PFSK-1 (cell line): ENCODE measurements at regions not wholly inside any gene's neighbourhood (a gene's known extent, or its start where the extent isn't known, plus 50 kb on each side); places are given as distances from the start of the nearest gene placed in this dataset.

Source experiments
- POLR2AphosphoS5 ChIP-seq: IDR thresholded peaks from 2 replicates; pipeline ENCODE4 v1.6.1; 2012; ENCODE audit warnings: low read depth, mild to moderate bottlenecking, control low read depth, low read length, moderate library complexity
- TAF1 ChIP-seq: IDR thresholded peaks from 2 replicates; pipeline ENCODE4 v1.6.1; 2012; ENCODE audit warnings: low read length, control low read depth, borderline replicate concordance; ENCODE audit not compliant: insufficient read depth

GRCh38 chr10:121250995-121251764, 347.1 kb downstream of the FGFR2 start:
- no peak for TF ChIP-seq TAF1
- no peak for TF ChIP-seq POLR2AphosphoS5
